Common myeloid progenitor, CD34-positive (primary cell): ENCODE measurements at regions not wholly inside any gene's neighbourhood (a gene's known extent, or its start where the extent isn't known, plus 50 kb on each side); places are given as distances from the start of the nearest gene placed in this dataset.

Experiments
- CTCF ChIA-PET: fragments of 350-600 bp; sonication (Branson Sonifier 250); formaldehyde crosslinking; loops from one replicate; lab custom pipeline; 2021; ENCODE audit warnings: antibody characterized with exemption; lab: Charles Lee
- POLR2A ChIA-PET: fragments of 350-600 bp; sonication (Branson Sonifier 250); formaldehyde crosslinking; loops from one replicate; lab custom pipeline; 2021; ENCODE audit warnings: antibody characterized with exemption; lab: Charles Lee
- DNase-seq, 3 donors: peaks; one replicate each; pipeline versions ENCODE4 v3.0.0 to v3.0.0-alpha.2; 2013
- H3K27ac ChIP-seq, 2 experiments: 1 replicate in 1 of 2; 2 replicates in 1 of 2; pipeline ENCODE4 v1.7.0; 2013; ENCODE audit warnings: inconsistent platforms in 2 of 2, low read length in 2 of 2, mild to moderate bottlenecking in 2 of 2, low read depth in 1 of 2, moderate library complexity in 1 of 2; ENCODE audit not compliant: severe bottlenecking in 2 of 2, insufficient read depth in 1 of 2, poor library complexity in 1 of 2
- H3K27me3 ChIP-seq, 5 experiments: replicated peaks in 2 of 5; 1 replicate in 3 of 5; 2 replicates in 2 of 5; pipeline versions ENCODE4 v1.6.1 to v1.7.0; 2013; ENCODE audit warnings: low read length in 4 of 5, mild to moderate bottlenecking in 2 of 5, moderate library complexity in 2 of 5, inconsistent platforms in 1 of 5; ENCODE audit not compliant: insufficient read depth in 5 of 5, control insufficient read depth in 4 of 5
- H3K36me3 ChIP-seq, 4 experiments: 1 replicate in 2 of 4; 2 replicates in 2 of 4; pipeline versions ENCODE4 v1.6.1 to v1.7.0; 2013; ENCODE audit warnings: low read length in 3 of 4, control low read depth in 1 of 4, mild to moderate bottlenecking in 1 of 4; ENCODE audit not compliant: control insufficient read depth in 4 of 4, insufficient read depth in 4 of 4
- H3K4me1 ChIP-seq, 4 experiments: 1 replicate in 3 of 4; 2 replicates in 1 of 4; pipeline versions ENCODE4 v1.6.1 to v1.7.1; 2013; ENCODE audit warnings: low read length in 3 of 4, mild to moderate bottlenecking in 3 of 4, control low read depth in 1 of 4, inconsistent platforms in 1 of 4, moderate library complexity in 1 of 4; ENCODE audit not compliant: control insufficient read depth in 4 of 4, insufficient read depth in 4 of 4; ENCODE audit errors: control extremely low read depth in 1 of 4
- H3K4me3 ChIP-seq, 7 experiments: 1 replicate in 4 of 7; 2 replicates in 3 of 7; pipeline versions ENCODE4 v1.5.1 to v1.7.0; 2013; ENCODE audit warnings: mild to moderate bottlenecking in 7 of 7, low read length in 6 of 7, moderate library complexity in 6 of 7, inconsistent platforms in 2 of 7, low read depth in 2 of 7, control low read depth in 1 of 7; ENCODE audit not compliant: insufficient read depth in 4 of 7, control insufficient read depth in 1 of 7; ENCODE audit errors: extremely low read depth in 1 of 7
- H3K9me3 ChIP-seq, 5 experiments: 1 replicate in 4 of 5; 2 replicates in 1 of 5; pipeline versions ENCODE4 v1.6.1 to v1.7.1; 2013; ENCODE audit warnings: low read length in 4 of 5, mild to moderate bottlenecking in 2 of 5, inconsistent platforms in 1 of 5, low read depth in 1 of 5, moderate library complexity in 1 of 5; ENCODE audit not compliant: control insufficient read depth in 4 of 5, insufficient read depth in 2 of 5; ENCODE audit errors: control extremely low read depth in 1 of 5
- WGBS: methylation state at CpG from one replicate; pipeline ENCODE4 v1.1.5; 2013; ENCODE audit not compliant: insufficient coverage; 5-methylcytosine and 5-hydroxymethylcytosine counted together

DNA sequence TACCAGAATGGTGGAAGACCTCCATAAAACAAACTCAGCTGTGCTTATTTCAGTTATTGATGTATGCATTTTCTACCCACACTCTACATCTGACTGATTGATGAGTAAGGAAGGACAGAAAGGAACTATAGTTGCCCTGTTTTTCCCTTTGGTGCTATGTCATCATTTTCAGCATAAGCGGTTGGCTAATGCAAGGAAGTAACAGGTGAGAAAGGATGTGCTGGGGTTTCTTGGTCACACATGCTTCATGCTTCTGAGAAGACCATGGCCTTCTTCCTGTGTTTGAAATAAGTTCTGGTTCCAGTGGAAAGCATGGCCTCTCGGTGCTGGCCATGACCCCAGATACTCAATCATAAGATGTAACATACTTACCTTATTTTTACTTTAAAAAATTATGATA lies 541.2 kb downstream of the PTPRU start:
- DNase-seq: no peak
- CTCF ChIA-PET: no interaction called here
- H3K27ac ChIP-seq: no peak overlapping the region

DNA sequence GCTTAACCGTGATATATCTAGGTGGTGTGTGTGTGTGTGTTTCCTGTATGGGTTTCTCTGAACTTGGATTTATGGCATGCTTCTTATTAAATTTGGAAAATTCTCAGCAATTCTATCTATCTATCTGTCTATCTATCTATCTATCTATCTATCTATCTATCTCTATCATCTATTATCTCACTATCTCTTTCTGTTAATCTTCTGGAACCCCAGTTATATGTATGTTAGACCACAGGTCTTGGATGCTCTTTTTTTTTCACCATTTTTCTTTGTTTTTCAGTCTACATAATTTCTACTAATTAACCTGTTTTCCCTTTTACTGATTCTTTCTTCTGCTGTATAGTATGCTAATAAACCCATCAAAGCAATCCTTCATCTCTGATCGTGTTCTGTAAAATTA lies 538.0 kb downstream of the PTPRU start:
- no peaks in the 10 kb centered on the region for H3K36me3 ChIP-seq
- ChIA-PET CTCF (no interaction called here), POLR2A (interaction anchor here (0.8 kb wide), 1 partner anchor 22 kb away, joined by 3 read pairs; no protein-coding TSS in a partner anchor)
- no peak overlapping the region for H3K4me3 ChIP-seq
- WGBS: no CpG with 5 or more reads among the region's 2 CpGs
- peaks cover 0 to 20% (median 3%) of the 10 kb centered on the region in 5 experiments for H3K27me3 ChIP-seq
- H3K27ac ChIP-seq: no peak overlapping the region
- H3K9me3 ChIP-seq: peaks cover 0 to 16% (median 3%) of the 10 kb centered on the region in 5 experiments
- H3K4me1 ChIP-seq: no peaks in the 10 kb centered on the region
- DNase-seq: no peak

More for the DNA sequence above, 541.2 kb downstream of the PTPRU start:
- Histone ChIP-seq H3K9me3 (peaks cover 0 to 16% (median 3%) of the 10 kb centered on the region in 5 experiments), H3K4me3 (no peak overlapping the region), H3K27me3 (peaks cover 0 to 19% (median 2%) of the 10 kb centered on the region in 5 experiments), H3K4me1 (no peaks in the 10 kb centered on the region), H3K36me3 (no peaks in the 10 kb centered on the region)
- POLR2A ChIA-PET: no interaction called here
- 100% methylated on average over 1 of the region's 2 CpGs for WGBS

DNA sequence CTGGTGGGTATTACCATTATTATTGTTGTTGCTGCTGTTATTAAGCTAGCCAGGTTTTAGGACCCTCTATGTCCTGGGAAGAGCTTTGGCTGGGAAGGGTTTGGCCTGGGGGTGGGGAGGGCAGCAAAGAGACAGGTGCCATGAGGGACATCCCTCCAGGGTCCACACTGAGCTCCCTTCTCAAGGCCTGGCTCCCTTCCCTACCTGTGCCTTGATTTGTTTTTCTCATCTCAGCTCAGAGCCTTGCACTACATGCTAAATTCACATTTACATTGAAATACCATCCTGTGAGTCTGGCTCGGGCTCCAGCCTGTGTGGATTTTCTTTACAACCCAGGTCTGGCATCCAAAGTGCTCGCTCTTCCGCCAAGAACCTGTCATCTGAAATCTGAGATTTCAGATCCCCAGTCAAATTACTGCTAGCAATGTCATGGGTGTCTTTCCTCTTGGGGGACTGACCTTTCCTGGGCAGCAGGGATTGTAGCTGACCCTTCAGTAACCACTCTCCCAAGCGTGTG lies 536.3 kb downstream of the PTPRU start:
- ChIA-PET CTCF (no interaction called here), POLR2A (no interaction called here)
- 33% methylated on average over 1 of the region's 4 CpGs for WGBS

DNA sequence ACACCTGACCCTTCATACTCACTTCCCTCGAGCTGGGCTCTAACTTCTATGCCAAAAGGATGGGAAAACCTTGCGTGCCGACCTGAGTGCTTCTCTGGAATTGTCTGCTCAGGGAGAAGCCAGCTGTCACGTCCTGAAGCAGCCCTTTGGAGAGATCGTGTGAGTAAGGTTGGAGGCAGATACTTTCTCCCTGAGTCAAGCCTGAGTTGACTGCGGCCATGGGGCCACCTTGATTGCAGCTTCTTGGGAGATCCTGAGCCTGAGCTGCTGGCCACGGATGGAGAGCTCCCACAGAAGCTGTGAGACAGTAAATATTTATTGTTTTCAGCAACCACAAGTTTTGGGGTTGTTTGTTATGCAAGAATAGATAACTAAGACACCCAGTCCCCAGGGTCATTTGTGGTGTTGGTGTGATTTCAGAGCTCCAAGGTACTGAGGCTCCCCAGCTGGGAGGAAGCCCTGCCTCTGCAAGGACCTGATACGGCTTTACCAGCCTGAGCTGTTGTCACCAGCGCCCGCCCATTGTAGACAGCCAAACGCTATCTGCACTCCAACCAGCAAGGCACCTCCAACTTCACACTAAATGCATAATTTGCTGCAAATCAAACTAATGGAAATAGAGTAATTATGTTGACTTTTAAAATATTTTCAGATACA lies 531.6 kb downstream of the PTPRU start:
- peaks cover 0 to 6% (median 0%) of the 10 kb centered on the region in 5 experiments for H3K9me3 ChIP-seq
- peaks cover 0 to 35% (median 6%) of the 10 kb centered on the region in 5 experiments for H3K27me3 ChIP-seq
- ChIA-PET CTCF (no interaction called here), POLR2A (no interaction called here)
- H3K36me3 ChIP-seq: no peaks in the 10 kb centered on the region
- no peak for DNase-seq
- no peaks in the 10 kb centered on the region for H3K4me1 ChIP-seq
- no peak overlapping the region for H3K27ac ChIP-seq
- 63% methylated on average over 8 of the region's 11 CpGs for WGBS
- H3K4me3 ChIP-seq: no peak overlapping the region

More for the DNA sequence above, 536.3 kb downstream of the PTPRU start:
- Histone ChIP-seq H3K27ac (no peak overlapping the region), H3K27me3 (peaks cover 0 to 20% (median 6%) of the 10 kb centered on the region in 5 experiments), H3K9me3 (peaks cover 0 to 10% (median 2%) of the 10 kb centered on the region in 5 experiments), H3K36me3 (no peaks in the 10 kb centered on the region), H3K4me1 (no peaks in the 10 kb centered on the region), H3K4me3 (no peak overlapping the region)
- DNase-seq: no peak

DNA sequence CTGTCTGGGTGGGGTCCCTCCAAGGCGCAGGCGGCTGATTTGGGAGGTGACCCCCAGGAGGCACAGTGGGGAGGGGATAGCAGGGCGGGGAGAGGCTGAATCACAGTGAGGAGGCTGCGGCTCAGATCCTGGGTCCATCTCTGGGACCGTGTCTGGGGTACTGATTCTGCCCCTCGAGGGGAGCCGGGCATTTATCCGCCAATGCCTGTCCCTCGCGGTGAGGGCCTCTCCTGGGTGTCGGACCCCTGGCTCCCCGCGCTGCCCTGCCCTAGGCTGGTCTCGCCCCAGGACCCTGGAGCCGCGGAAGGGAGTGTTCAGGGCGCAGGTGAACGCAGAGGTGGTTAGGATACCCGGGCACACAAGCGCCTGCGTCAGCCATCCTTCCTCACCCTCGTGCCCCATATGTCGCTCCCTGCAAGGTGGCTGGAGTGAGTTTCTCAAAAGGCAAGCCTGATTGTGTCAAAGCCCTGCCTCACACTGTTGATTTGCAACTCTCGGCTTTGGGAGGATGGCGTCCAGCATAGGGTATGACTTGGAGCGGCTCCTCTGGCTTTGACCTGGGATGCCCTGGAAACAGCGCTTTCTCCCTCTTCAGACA lies 530.9 kb downstream of the PTPRU start:
- 53% methylated on average over 23 of the region's 27 CpGs for WGBS

DNA sequence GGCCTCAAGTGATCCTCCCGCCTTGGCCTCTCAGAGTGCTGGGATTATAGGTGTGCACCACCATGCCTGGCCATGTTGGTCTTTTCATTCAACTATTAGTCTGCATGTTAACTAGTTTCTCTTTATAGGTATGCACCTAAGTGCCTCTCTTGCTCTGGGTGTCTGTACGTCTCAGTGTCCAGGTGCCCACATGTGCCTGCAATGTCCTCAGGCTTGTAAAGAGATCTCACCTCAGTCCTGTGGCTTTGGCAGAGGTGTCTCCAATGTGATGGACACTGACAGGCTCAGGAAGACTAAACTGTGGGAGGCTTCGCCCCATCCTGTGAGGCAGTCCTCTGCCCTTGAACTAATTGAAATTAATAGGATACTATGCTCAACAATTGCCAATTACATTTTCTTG lies 526.3 kb downstream of the PTPRU start:
- Histone ChIP-seq H3K36me3 (no peaks in the 10 kb centered on the region), H3K4me1 (no peaks in the 10 kb centered on the region), H3K27ac (no peak overlapping the region), H3K4me3 (no peak overlapping the region), H3K27me3 (peaks cover 0 to 19% (median 2%) of the 10 kb centered on the region in 5 experiments), H3K9me3 (peaks cover 0 to 6% (median 0%) of the 10 kb centered on the region in 5 experiments)
- CTCF ChIA-PET: no interaction called here
- no peak for DNase-seq
- WGBS: 91% methylated on average over 2 of the region's 3 CpGs
- POLR2A ChIA-PET: no interaction called here

More for the DNA sequence above, 530.9 kb downstream of the PTPRU start:
- peaks cover 0 to 6% (median 0%) of the 10 kb centered on the region in 5 experiments for H3K9me3 ChIP-seq
- DNase-seq: no peak
- H3K4me3 ChIP-seq: no peak overlapping the region
- no peak overlapping the region for H3K27ac ChIP-seq
- peaks cover 0 to 29% (median 6%) of the 10 kb centered on the region in 5 experiments for H3K27me3 ChIP-seq
- no peaks in the 10 kb centered on the region for H3K36me3 ChIP-seq
- ChIA-PET POLR2A (no interaction called here), CTCF (no interaction called here)
- H3K4me1 ChIP-seq: no peaks in the 10 kb centered on the region
